ENCODE measurements at regions not wholly inside any gene's neighbourhood (a gene's known extent, or its start where the extent isn't known, plus 50 kb on each side); places are given as distances from the start of the nearest gene placed in this dataset.

- H3K27ac ChIP-seq (ENCODE audit: low read depth in 1 of 2, low read length in 1 of 2), result no peak overlapping the region
- ATAC-seq (ENCODE audit: insufficient read depth, low FRiP score) (no peak), DNase-seq (no peak)
- TF ChIP-seq CTCF (IDR thresholded peaks at IDR 0.05; ENCODE audit: control extremely low read depth, extremely low read depth), result no peak
- no peaks in the 10 kb centered on the region for H3K36me3 ChIP-seq (ENCODE audit: control insufficient read depth in 4 of 4, insufficient read depth in 4 of 4, low read length in 4 of 4)
- H3K4me3 ChIP-seq, result no peak overlapping the region
- H3K9ac ChIP-seq (ENCODE audit: insufficient read depth in 1 of 2, low read length in 2 of 2), result no peak overlapping the region
- peaks cover 0 to 2% (median 0%) of the 10 kb centered on the region in 4 donors for H3K9me3 ChIP-seq (ENCODE audit: control insufficient read depth in 4 of 4, insufficient read depth in 3 of 4, low read length in 3 of 4)
- H3K27me3 ChIP-seq (ENCODE audit: control insufficient read depth in 3 of 3, insufficient read depth in 3 of 3, low read length in 2 of 3), result no peaks in the 10 kb centered on the region
- no peaks in the 10 kb centered on the region for H3K4me1 ChIP-seq (ENCODE audit: control insufficient read depth in 5 of 5, insufficient read depth in 5 of 5, low read length in 5 of 5)
- 68 to 83% methylated on average over 1 of the region's 1 CpG for WGBS, 2 donors
These were observed 506.6 kb upstream of the NOX3 start for GRCh38 chr6:155962276-155962675.

- TF ChIP-seq CTCF (IDR thresholded peaks at IDR 0.05; ENCODE audit: control extremely low read depth, extremely low read depth), result no peak
- Histone ChIP-seq H3K9me3 (ENCODE audit: control insufficient read depth in 4 of 4, insufficient read depth in 3 of 4, low read length in 3 of 4) (peaks cover 0 to 2% (median 0%) of the 10 kb centered on the region in 4 donors), H3K27me3 (ENCODE audit: control insufficient read depth in 3 of 3, insufficient read depth in 3 of 3, low read length in 2 of 3) (no peaks in the 10 kb centered on the region), H3K4me3 (no peak overlapping the region), H3K9ac (ENCODE audit: insufficient read depth in 1 of 2, low read length in 2 of 2) (no peak overlapping the region), H3K27ac (ENCODE audit: low read depth in 1 of 2, low read length in 1 of 2) (no peak overlapping the region), H3K36me3 (ENCODE audit: control insufficient read depth in 4 of 4, insufficient read depth in 4 of 4, low read length in 4 of 4) (no peaks in the 10 kb centered on the region), H3K4me1 (ENCODE audit: control insufficient read depth in 5 of 5, insufficient read depth in 5 of 5, low read length in 5 of 5) (no peaks in the 10 kb centered on the region)
- DNase-seq (no peak), ATAC-seq (ENCODE audit: insufficient read depth, low FRiP score) (no peak)
- WGBS, 2 donors, result 81 to 91% methylated on average over 6 of the region's 6 CpGs
These were observed 504.4 kb upstream of the NOX3 start for GRCh38 chr6:155959898-155960495.

GRCh38 chr6:155958550-155958949 is 502.9 kb upstream of the NOX3 start:
- Histone ChIP-seq H3K27ac (ENCODE audit: low read depth in 1 of 2, low read length in 1 of 2) (no peak overlapping the region), H3K4me1 (ENCODE audit: control insufficient read depth in 5 of 5, insufficient read depth in 5 of 5, low read length in 5 of 5) (no peaks in the 10 kb centered on the region), H3K9ac (ENCODE audit: insufficient read depth in 1 of 2, low read length in 2 of 2) (no peak overlapping the region), H3K36me3 (ENCODE audit: control insufficient read depth in 4 of 4, insufficient read depth in 4 of 4, low read length in 4 of 4) (no peaks in the 10 kb centered on the region), H3K4me3 (no peak overlapping the region), H3K9me3 (ENCODE audit: control insufficient read depth in 4 of 4, insufficient read depth in 3 of 4, low read length in 3 of 4) (peaks cover 0 to 2% (median 0%) of the 10 kb centered on the region in 4 donors), H3K27me3 (ENCODE audit: control insufficient read depth in 3 of 3, insufficient read depth in 3 of 3, low read length in 2 of 3) (no peaks in the 10 kb centered on the region)
- no peak for TF ChIP-seq CTCF (IDR thresholded peaks at IDR 0.05; ENCODE audit: control extremely low read depth, extremely low read depth)
- ATAC-seq (ENCODE audit: insufficient read depth, low FRiP score) (no peak), DNase-seq (no peak)
- WGBS, 2 donors, result 73 to 92% methylated on average over 2 of the region's 2 CpGs

- 38 to 59% methylated on average over 6 of the region's 6 CpGs for WGBS, 2 donors
- no peaks in the 10 kb centered on the region for H3K9me3 ChIP-seq (ENCODE audit: control insufficient read depth in 4 of 4, insufficient read depth in 3 of 4, low read length in 3 of 4)
These were observed 499.4 kb upstream of the NOX3 start for GRCh38 chr6:155955038-155955437.

More at GRCh38 chr6:155955038-155955437, 499.4 kb upstream of the NOX3 start:
- no peak overlapping the region for H3K4me3 ChIP-seq
- ATAC-seq (ENCODE audit: insufficient read depth, low FRiP score), result no peak
- no peak for DNase-seq
- H3K9ac ChIP-seq (ENCODE audit: insufficient read depth in 1 of 2, low read length in 2 of 2), result no peak overlapping the region
- TF ChIP-seq CTCF (IDR thresholded peaks at IDR 0.05; ENCODE audit: control extremely low read depth, extremely low read depth), result no peak
- H3K4me1 ChIP-seq (ENCODE audit: control insufficient read depth in 5 of 5, insufficient read depth in 5 of 5, low read length in 5 of 5), result no peaks in the 10 kb centered on the region
- H3K27me3 ChIP-seq (ENCODE audit: control insufficient read depth in 3 of 3, insufficient read depth in 3 of 3, low read length in 2 of 3), result no peaks in the 10 kb centered on the region
- H3K27ac ChIP-seq (ENCODE audit: low read depth in 1 of 2, low read length in 1 of 2), result no peak overlapping the region
- H3K36me3 ChIP-seq (ENCODE audit: control insufficient read depth in 4 of 4, insufficient read depth in 4 of 4, low read length in 4 of 4), result no peaks in the 10 kb centered on the region
